Fibroblast of villous mesenchyme (primary cell): ENCODE measurements at regions not wholly inside any gene's neighbourhood (a gene's known extent, or its start where the extent isn't known, plus 50 kb on each side); places are given as distances from the start of the nearest gene placed in this dataset.

Experiments used
- DNase-seq: peaks from one replicate; pipeline ENCODE4 v3.0.0-alpha.2; 2010; ENCODE audit warnings: low read depth
- H3K4me3 ChIP-seq: 2 replicates; pipeline ENCODE4 v1.5.1; 2011; ENCODE audit warnings: low read depth, mild to moderate bottlenecking, low read length
- CTCF ChIP-seq: IDR thresholded peaks from 2 replicates; pipeline ENCODE4 v1.5.1; 2012; ENCODE audit warnings: low read depth, mild to moderate bottlenecking, low read length; ENCODE audit not compliant: insufficient read depth

- no peak overlapping the region for H3K4me3 ChIP-seq
- peak; percentile 59 for DNase-seq
- no peak for TF ChIP-seq CTCF
Measured at GRCh38 chr5:112004867-112005622, 248.1 kb upstream of the NREP start.

GRCh38 chr5:112002376-112002775, 245.4 kb upstream of the NREP start:
- no peak for TF ChIP-seq CTCF
- H3K4me3 ChIP-seq: no peak overlapping the region
- DNase-seq: no peak

- no peak for TF ChIP-seq CTCF
- DNase-seq: peak; percentile 74
- H3K4me3 ChIP-seq: no peak overlapping the region
Measured at GRCh38 chr5:111999286-111999685, 242.3 kb upstream of the NREP start.

- DNase-seq: no peak
- TF ChIP-seq CTCF: no peak
- H3K4me3 ChIP-seq: no peak overlapping the region
Measured at GRCh38 chr5:111998871-111999270, 241.9 kb upstream of the NREP start.

- peak; percentile 99 for DNase-seq
- H3K4me3 ChIP-seq: no peak overlapping the region
- TF ChIP-seq CTCF: no peak
Measured at GRCh38 chr5:111997711-111998110, 240.7 kb upstream of the NREP start.

GRCh38 chr5:111997308-111997707, 240.3 kb upstream of the NREP start:
- no peak overlapping the region for H3K4me3 ChIP-seq
- peak; percentile 84 for DNase-seq
- TF ChIP-seq CTCF: no peak

GRCh38 chr5:111996574-111996973, 239.6 kb upstream of the NREP start:
- no peak overlapping the region for H3K4me3 ChIP-seq
- TF ChIP-seq CTCF: no peak

More at GRCh38 chr5:111996574-111996973, 239.6 kb upstream of the NREP start:
- DNase-seq: no peak
